ENCODE measurements at regions not wholly inside any gene's neighbourhood (a gene's known extent, or its start where the extent isn't known, plus 50 kb on each side); places are given as distances from the start of the nearest gene placed in this dataset.

- peak in 2 of 3 donors; percentile 6 to 38 for DNase-seq (ENCODE audit: low read depth in 2 of 3, low spot score in 2 of 3)
Observed at GRCh38 chr9:29691758-29692407, 2118.6 kb upstream of the C9orf72 start.

- DNase-seq (ENCODE audit: low read depth in 2 of 3, low spot score in 2 of 3) = no peak
Observed at GRCh38 chr9:29697011-29697410, 2123.7 kb upstream of the C9orf72 start.

- no peak for DNase-seq (ENCODE audit: low read depth in 2 of 3, low spot score in 2 of 3)
Observed at GRCh38 chr9:29701559-29701958, 2128.3 kb upstream of the C9orf72 start.

- no peak for DNase-seq (ENCODE audit: low read depth in 2 of 3, low spot score in 2 of 3)
Observed at GRCh38 chr9:29701971-29702370, 2128.7 kb upstream of the C9orf72 start.

- no peak for DNase-seq (ENCODE audit: low read depth in 2 of 3, low spot score in 2 of 3)
Observed at GRCh38 chr9:29714860-29715259, 2141.6 kb upstream of the C9orf72 start.

GRCh38 chr9:29717631-29718030, 2144.3 kb upstream of the C9orf72 start:
- DNase-seq (ENCODE audit: low read depth in 2 of 3, low spot score in 2 of 3) = no peak

GRCh38 chr9:29730163-29730562, 2156.9 kb upstream of the C9orf72 start:
- DNase-seq (ENCODE audit: low read depth in 2 of 3, low spot score in 2 of 3) = no peak

- DNase-seq (ENCODE audit: low read depth in 2 of 3, low spot score in 2 of 3) = peak in 1 of 3 donors; percentile 18
Observed at GRCh38 chr9:29740518-29740917, 2167.2 kb upstream of the C9orf72 start.

- DNase-seq (ENCODE audit: low read depth in 2 of 3, low spot score in 2 of 3) = no peak
Observed at GRCh38 chr9:29741169-29741568, 2167.9 kb upstream of the C9orf72 start.

GRCh38 chr9:29750062-29750461, 2176.8 kb upstream of the C9orf72 start:
- no peak for DNase-seq (ENCODE audit: low read depth in 2 of 3, low spot score in 2 of 3)

GRCh38 chr9:29751226-29751625, 2177.9 kb upstream of the C9orf72 start:
- no peak for DNase-seq (ENCODE audit: low read depth in 2 of 3, low spot score in 2 of 3)

GRCh38 chr9:29753638-29754037, 2180.4 kb upstream of the C9orf72 start:
- no peak for DNase-seq (ENCODE audit: low read depth in 2 of 3, low spot score in 2 of 3)

- DNase-seq (ENCODE audit: low read depth in 2 of 3, low spot score in 2 of 3) = no peak
Observed at GRCh38 chr9:29769019-29769418, 2195.7 kb upstream of the C9orf72 start.

- DNase-seq (ENCODE audit: low read depth in 2 of 3, low spot score in 2 of 3) = peak in 2 of 3 donors; percentile 1 to 6
Observed at GRCh38 chr9:29773676-29774075, 2200.4 kb upstream of the C9orf72 start.

GRCh38 chr9:29775491-29775890, 2202.2 kb upstream of the C9orf72 start:
- DNase-seq (ENCODE audit: low read depth in 2 of 3, low spot score in 2 of 3) = no peak

- no peak for DNase-seq (ENCODE audit: low read depth in 2 of 3, low spot score in 2 of 3)
Observed at GRCh38 chr9:29778281-29778849, 2205.1 kb upstream of the C9orf72 start.

GRCh38 chr9:29793970-29794369, 2220.7 kb upstream of the C9orf72 start:
- DNase-seq (ENCODE audit: low read depth in 2 of 3, low spot score in 2 of 3) = no peak

- no peak for DNase-seq (ENCODE audit: low read depth in 2 of 3, low spot score in 2 of 3)
Observed at GRCh38 chr9:29796291-29796952, 2223.1 kb upstream of the C9orf72 start.

GRCh38 chr9:29798599-29798998, 2225.3 kb upstream of the C9orf72 start:
- DNase-seq (ENCODE audit: low read depth in 2 of 3, low spot score in 2 of 3) = no peak

GRCh38 chr9:29799227-29799626, 2225.9 kb upstream of the C9orf72 start:
- no peak for DNase-seq (ENCODE audit: low read depth in 2 of 3, low spot score in 2 of 3)

- DNase-seq (ENCODE audit: low read depth in 2 of 3, low spot score in 2 of 3) = no peak
Observed at GRCh38 chr9:29800821-29801220, 2227.5 kb upstream of the C9orf72 start.

GRCh38 chr9:29802454-29802853, 2229.2 kb upstream of the C9orf72 start:
- no peak for DNase-seq (ENCODE audit: low read depth in 2 of 3, low spot score in 2 of 3)

Measured in hematopoietic multipotent progenitor cell (in vitro differentiated cells).